Spinal cord (tissue), 9 donors: ENCODE measurements at regions not wholly inside any gene's neighbourhood (a gene's known extent, or its start where the extent isn't known, plus 50 kb on each side); places are given as distances from the start of the nearest gene placed in this dataset.

Experiments
- DNase-seq, 6 donors: peaks; one replicate each; pipeline versions ENCODE4 v3.0.0 to v3.0.0-alpha.2; 2013 to 2015; ENCODE audit warnings: low spot score in 6 of 6, low read depth in 4 of 6
- H3K27ac ChIP-seq: one replicate; pipeline ENCODE4 v1.5.1; 2013; ENCODE audit warnings: low read depth, low read length, control low read depth
- H3K27me3 ChIP-seq: one replicate; pipeline ENCODE4 v1.6.1; 2013; ENCODE audit warnings: low read length; ENCODE audit not compliant: control insufficient read depth, insufficient read depth
- H3K36me3 ChIP-seq: one replicate; pipeline ENCODE4 v1.6.1; 2013; ENCODE audit warnings: low read length; ENCODE audit not compliant: control insufficient read depth, insufficient read depth
- H3K4me1 ChIP-seq: one replicate; pipeline ENCODE4 v1.6.1; 2013; ENCODE audit warnings: low read length; ENCODE audit not compliant: control insufficient read depth, insufficient read depth
- H3K4me3 ChIP-seq: one replicate; pipeline ENCODE4 v1.5.1; 2013; ENCODE audit warnings: low read depth, low read length, control low read depth
- H3K9me3 ChIP-seq: one replicate; pipeline ENCODE4 v1.6.1; 2013; ENCODE audit warnings: low read length; ENCODE audit not compliant: control insufficient read depth, insufficient read depth
- WGBS: methylation state at CpG from one replicate; pipeline ENCODE4 v1.1.5; 2013; ENCODE audit warnings: missing lambda C conversion rate; ENCODE audit not compliant: insufficient coverage; 5-methylcytosine and 5-hydroxymethylcytosine counted together
- donor health status: healthy.

GRCh38 chr9:88059469-88059868 lies 78.8 kb downstream of the SPATA31C2 start:
- no peaks in the 10 kb centered on the region for H3K27me3 ChIP-seq

DNA sequence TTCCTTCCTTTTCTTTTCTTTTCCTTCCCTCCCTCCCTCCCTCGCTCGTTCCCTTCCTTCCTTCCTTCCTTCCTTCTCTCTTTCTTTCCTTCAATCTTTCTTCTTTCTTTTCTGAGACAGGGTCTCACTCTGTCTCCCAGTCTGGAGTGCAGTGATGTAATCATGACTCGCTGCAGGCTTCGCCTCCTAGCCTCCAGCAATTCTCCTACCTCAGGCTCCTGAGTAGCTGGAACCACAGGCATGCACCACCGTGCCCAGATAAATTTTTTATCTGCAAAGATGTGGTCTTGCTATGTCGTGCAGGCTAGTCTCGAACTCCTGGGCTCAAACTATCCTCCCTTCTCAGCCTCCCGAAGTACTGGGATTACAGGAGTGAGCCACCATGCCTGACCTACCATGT lies 81.4 kb downstream of the SPATA31C2 start:
- Histone ChIP-seq H3K36me3 (no peaks in the 10 kb centered on the region), H3K4me1 (no peaks in the 10 kb centered on the region), H3K27me3 (no peaks in the 10 kb centered on the region), H3K9me3 (no peaks in the 10 kb centered on the region), H3K4me3 (no peak overlapping the region), H3K27ac (no peak overlapping the region)
- no peak for DNase-seq
- 83% methylated on average over 3 of the region's 8 CpGs for WGBS

More at GRCh38 chr9:88059469-88059868, 78.8 kb downstream of the SPATA31C2 start:
- Histone ChIP-seq H3K9me3 (no peaks in the 10 kb centered on the region), H3K36me3 (no peaks in the 10 kb centered on the region), H3K27ac (no peak overlapping the region), H3K4me3 (no peak overlapping the region), H3K4me1 (no peaks in the 10 kb centered on the region)
- WGBS, result 88% methylated on average over 1 of the region's 3 CpGs
- DNase-seq, result no peak

DNA sequence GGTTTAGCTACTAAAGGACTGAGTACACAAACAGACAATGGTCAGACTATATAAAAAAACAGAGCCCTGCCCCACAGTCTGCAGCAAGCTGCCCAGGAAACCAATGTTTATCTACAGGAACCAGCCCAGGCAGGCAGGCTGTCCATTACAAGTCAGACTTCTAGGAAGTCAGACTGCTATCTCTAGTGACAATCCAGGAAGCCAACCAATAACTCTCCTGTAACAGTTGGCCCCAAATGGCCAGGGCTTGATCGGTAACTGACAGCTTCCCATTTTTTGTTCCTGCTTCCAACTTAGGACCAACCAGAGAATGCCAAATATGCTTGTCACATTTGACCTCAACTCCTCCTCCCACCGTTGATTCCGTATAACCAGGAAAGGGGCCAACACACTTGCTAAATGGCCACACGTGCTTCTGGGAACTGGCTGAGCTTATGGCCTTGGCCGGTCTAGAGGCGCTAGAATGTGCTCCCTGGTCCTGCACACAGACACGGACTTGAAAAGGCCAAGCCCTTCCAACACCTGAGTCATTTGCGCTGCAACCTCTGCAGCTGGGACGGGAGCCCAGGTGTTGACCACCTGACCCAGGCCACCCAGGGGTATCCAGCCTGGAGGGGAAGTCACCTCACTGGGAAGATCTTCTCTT lies 79.6 kb upstream of the CDK20 start:
- no peak overlapping the region for H3K4me3 ChIP-seq
- no peak for DNase-seq
- no peaks in the 10 kb centered on the region for H3K36me3 ChIP-seq
- H3K27me3 ChIP-seq, result no peaks in the 10 kb centered on the region
- WGBS, result 88% methylated on average over 9 of the region's 9 CpGs
- H3K27ac ChIP-seq, result no peak overlapping the region
- no peaks in the 10 kb centered on the region for H3K4me1 ChIP-seq
- no peaks in the 10 kb centered on the region for H3K9me3 ChIP-seq

- Histone ChIP-seq H3K4me3 (no peak overlapping the region), H3K27ac (no peak overlapping the region), H3K4me1 (no peaks in the 10 kb centered on the region), H3K27me3 (no peaks in the 10 kb centered on the region), H3K36me3 (no peaks in the 10 kb centered on the region), H3K9me3 (no peaks in the 10 kb centered on the region)
- WGBS, result 50% methylated on average over 1 of the region's 5 CpGs
- DNase-seq, result no peak
Measured at GRCh38 chr9:88052321-88052965, 78.1 kb upstream of the CDK20 start.

- DNase-seq, result no peak
- no peaks in the 10 kb centered on the region for H3K36me3 ChIP-seq
- H3K27me3 ChIP-seq, result no peaks in the 10 kb centered on the region
- H3K9me3 ChIP-seq, result no peaks in the 10 kb centered on the region
- H3K27ac ChIP-seq, result no peak overlapping the region
- 93% methylated on average over 7 of the region's 8 CpGs for WGBS
- H3K4me3 ChIP-seq, result no peak overlapping the region
- H3K4me1 ChIP-seq, result no peaks in the 10 kb centered on the region
Measured at GRCh38 chr9:88051138-88051537, 76.8 kb upstream of the CDK20 start.

GRCh38 chr9:88049677-88050307 lies 75.5 kb upstream of the CDK20 start:
- 86% methylated on average over 10 of the region's 14 CpGs for WGBS
- no peaks in the 10 kb centered on the region for H3K27me3 ChIP-seq
- H3K4me3 ChIP-seq, result no peak overlapping the region
- DNase-seq, result no peak
- H3K27ac ChIP-seq, result no peak overlapping the region
- no peaks in the 10 kb centered on the region for H3K4me1 ChIP-seq
- no peaks in the 10 kb centered on the region for H3K36me3 ChIP-seq
- H3K9me3 ChIP-seq, result no peaks in the 10 kb centered on the region

GRCh38 chr9:88046542-88046941 lies 72.2 kb upstream of the CDK20 start:
- H3K4me1 ChIP-seq, result no peaks in the 10 kb centered on the region
- no peak for DNase-seq
- no peaks in the 10 kb centered on the region for H3K27me3 ChIP-seq
- 95% methylated on average over 2 of the region's 3 CpGs for WGBS
- no peaks in the 10 kb centered on the region for H3K9me3 ChIP-seq
- H3K27ac ChIP-seq, result no peak overlapping the region
- H3K4me3 ChIP-seq, result no peak overlapping the region
- no peaks in the 10 kb centered on the region for H3K36me3 ChIP-seq

DNA sequence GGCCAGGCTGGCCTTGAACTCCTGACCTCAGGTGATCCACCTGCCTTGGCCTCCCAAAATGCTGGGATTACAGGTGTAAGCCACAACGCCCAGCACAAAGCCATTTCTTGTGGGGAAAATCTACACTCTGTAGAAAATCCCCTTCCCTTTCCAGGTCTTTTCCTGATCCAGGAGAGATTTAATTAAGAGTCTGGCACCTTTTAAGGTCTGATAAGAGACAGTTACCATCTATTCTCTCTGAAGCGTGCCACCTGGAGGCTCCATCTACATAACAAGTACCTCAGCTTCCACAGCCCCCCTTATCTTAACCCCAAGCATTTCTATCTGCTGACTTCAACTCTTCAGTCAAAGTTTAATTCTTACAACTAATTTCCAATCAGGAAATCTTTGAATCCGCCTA lies 71.4 kb upstream of the CDK20 start:
- Histone ChIP-seq H3K9me3 (no peaks in the 10 kb centered on the region), H3K27ac (no peak overlapping the region), H3K4me3 (no peak overlapping the region), H3K4me1 (no peaks in the 10 kb centered on the region), H3K36me3 (no peaks in the 10 kb centered on the region), H3K27me3 (no peaks in the 10 kb centered on the region)
- 86% methylated on average over 1 of the region's 3 CpGs for WGBS
- DNase-seq, result no peak

GRCh38 chr9:88044200-88044599 lies 69.9 kb upstream of the CDK20 start:
- Histone ChIP-seq H3K27ac (no peak overlapping the region), H3K9me3 (no peaks in the 10 kb centered on the region), H3K4me3 (no peak overlapping the region), H3K27me3 (no peaks in the 10 kb centered on the region), H3K36me3 (no peaks in the 10 kb centered on the region), H3K4me1 (no peaks in the 10 kb centered on the region)
- whole genome bisulfite sequencing, result 83% methylated on average over 2 of the region's 3 CpGs
- no peak for DNase-seq

- no peak overlapping the region for H3K4me3 ChIP-seq
- no peaks in the 10 kb centered on the region for H3K4me1 ChIP-seq
- no peaks in the 10 kb centered on the region for H3K36me3 ChIP-seq
- no peaks in the 10 kb centered on the region for H3K9me3 ChIP-seq
- WGBS, result 90% methylated on average over 3 of the region's 3 CpGs
- no peaks in the 10 kb centered on the region for H3K27me3 ChIP-seq
- H3K27ac ChIP-seq, result no peak overlapping the region
- no peak for DNase-seq
Measured at GRCh38 chr9:88043647-88044046, 69.3 kb upstream of the CDK20 start.
